ENCODE measurements at regions not wholly inside any gene's neighbourhood (a gene's known extent, or its start where the extent isn't known, plus 50 kb on each side); places are given as distances from the start of the nearest gene placed in this dataset.
"Not testable (repeated sequence)": the region's sequence is repeated elsewhere in the genome, so short reads cannot be mapped to it uniquely, and the experiment has no call there.

DNA sequence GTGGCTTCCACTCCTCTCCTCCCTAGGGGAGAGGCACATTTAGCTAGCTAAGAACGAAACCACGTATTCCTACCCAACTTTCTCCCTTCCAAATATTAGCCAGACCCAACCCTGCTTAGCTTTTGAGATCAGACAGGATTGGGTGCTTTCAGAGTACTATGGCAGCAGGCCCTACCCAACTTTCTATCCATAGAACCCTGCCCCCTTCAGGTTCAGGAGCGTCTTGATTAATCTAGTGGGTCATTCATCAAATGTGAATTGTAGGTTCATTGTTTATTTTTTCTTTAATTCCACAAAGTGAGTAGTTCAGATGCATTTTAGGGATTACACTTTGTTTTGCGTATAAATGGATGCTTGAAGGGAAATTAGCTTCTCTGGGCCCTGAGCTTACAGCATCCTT lies 188.3 kb downstream of the MIB1 start:
- no peak for DNase-seq (ENCODE audit: low spot score)

DNA sequence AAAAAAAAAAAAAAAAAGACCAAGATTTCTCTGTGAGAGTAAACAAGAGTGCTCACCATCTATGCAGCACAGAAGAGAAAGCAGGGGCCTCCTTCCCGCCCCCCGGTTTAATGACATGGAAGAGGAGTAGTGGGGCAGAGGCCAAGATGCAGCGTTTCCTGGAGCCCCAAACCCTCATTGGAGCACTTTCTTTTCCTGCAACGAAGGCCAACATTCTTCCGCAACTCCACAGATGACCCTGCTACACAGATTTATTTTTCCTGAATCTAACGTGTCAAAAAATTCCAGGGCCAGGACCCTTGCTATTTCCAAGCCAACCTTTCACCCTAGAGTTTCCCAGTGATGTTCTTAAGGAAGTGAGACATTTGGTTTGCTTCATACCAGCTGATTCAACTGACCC lies 189.6 kb downstream of the MIB1 start:
- DNase-seq (ENCODE audit: low spot score) = no peak

DNA sequence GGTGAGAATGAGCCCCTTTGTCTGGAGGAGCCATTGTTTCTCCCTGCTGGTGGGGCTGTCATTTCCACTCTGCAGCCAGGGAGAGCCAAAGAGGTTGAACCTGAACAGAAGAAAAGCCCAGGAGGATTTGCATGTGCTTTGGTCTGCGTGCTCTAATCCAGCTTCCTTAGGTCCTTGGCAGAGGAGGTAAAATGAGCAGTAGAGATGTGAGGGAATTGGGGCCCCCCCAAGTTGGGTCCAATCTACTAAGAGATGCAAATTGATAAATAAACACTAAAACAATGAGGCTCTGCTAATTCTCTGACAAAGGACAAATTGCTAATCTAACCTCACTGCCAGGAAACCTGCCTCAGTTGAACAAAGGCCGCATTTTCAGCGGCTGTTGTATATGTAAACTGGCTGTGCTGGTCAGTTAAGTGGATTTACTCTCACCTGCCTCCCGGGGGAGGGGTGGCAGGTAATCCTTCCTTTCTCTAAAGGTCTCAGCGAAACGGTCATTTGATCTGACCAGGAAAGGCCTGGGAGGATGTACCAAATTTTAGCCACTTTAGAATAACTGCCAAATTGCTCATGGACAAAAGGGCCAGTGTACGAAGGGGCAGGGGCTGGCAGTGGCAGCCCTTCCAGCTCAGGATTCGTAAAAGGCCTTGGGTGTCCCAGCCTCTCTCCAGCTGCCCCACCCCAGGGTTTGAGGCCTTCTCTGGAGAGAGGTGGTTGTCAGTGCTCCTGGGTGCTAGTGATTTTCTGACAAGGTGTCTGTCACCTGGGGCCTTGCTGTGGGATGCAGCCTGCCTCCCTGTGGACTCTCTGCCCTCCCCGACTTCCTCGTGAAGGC lies 193.6 kb downstream of the MIB1 start:
- no peak for DNase-seq (ENCODE audit: low spot score)

DNA sequence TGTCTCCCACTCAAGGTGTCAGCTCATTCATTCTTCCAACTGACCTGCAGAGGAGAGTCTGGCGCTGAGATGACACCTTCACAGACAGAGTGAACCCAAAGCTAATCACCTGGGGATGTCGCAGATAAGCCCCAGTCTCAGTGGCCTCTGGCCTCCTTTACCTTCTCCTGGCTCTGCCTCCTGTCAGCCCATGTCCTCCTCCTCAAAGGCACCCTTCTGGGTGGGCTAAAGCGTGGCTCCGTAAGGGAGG lies 194.1 kb downstream of the MIB1 start:
- DNase-seq (ENCODE audit: low spot score) = no peak

DNA sequence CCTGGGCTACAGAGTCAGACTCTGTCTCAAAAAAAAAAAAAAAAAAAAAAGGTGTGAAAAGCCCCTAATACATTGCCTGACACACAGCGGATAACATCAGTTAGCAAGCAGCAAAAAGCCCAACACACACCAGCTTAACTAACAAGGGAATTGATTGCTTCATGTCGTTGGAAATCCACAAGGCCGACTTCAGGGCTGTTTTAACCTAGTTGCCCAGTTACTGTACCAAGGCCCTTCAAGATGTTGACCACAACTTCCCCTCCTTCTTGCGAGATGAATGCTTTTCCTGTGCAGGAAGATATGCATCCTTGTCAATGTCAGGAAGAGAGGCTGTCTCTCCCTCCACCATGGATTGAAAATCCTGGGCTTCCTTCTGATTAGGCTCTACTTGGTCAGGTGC lies 202.9 kb downstream of the MIB1 start:
- DNase-seq (ENCODE audit: low spot score) = no peak

DNA sequence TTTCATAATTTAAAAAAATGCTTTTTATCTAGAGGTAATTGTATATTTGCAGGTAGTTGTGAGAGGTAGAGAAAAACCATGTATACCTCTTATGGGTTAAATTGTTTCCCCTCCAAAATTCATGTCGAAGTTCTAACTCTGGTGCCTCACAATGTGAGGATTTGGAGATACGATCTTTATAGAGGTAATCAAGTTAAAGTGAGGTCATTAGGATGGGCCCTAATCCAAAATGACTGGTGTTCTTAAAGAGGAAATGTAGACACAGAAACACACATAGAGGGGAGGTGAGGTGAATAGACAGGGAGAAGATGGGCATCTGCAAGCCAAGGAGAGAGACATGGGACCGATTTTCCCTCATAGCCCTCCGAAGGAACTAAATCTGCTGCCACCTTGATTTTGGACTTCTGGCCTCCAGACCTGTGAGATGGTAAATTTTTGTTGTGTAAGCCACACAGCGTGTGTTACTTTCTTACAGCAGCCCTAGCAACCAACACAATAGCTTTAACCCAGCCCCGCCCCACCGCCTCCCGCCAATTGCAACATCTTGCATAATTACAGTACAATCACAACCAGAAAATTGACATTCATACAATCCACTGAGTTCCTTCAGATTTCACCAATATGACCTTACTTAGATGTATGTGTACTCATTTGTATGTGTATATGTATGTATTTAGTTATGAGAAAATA lies 208.9 kb downstream of the MIB1 start:
- no peak for DNase-seq (ENCODE audit: low spot score)

DNA sequence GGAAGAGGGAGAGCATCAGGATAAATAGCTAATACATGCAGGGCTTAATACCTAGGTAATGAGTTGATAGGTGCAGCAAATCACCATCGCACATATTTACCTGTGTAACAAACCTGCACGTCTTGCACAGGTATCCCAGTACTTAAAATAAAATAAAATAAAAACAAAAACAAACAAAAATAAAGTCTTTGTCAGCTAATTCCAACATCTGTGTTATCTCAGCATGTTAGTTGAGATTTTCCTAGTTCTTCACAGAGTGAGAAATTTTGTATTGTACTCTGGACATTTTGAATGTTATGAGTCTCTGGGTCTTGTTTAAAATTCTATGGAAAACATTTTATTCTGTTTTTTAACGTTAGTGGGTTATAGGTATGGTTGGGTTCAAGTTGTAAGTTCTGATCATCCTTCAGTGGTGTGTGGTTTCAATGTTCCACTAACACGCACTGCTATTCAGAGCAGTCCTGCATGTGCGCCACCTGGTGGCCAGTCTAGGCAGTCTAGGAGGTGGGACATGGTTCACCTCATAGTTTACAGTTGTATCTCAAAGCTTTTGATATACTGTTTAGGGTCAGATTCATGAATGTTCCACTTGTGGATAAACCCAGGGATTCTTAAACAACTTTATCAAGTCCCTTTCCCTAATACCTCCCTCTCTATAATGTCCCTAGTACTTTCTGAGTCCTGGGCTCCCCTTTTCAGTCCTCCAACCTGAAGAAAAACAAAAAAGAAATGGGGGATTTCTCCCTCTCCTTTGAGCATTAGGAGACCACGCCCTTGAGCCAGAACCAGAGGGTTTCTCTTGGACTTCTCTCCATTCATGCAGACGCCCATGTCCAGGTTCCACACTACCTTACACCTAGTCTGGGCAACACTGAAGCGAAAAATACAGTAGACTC lies 213.4 kb upstream of the GATA6 start:
- DNase-seq (ENCODE audit: low spot score) = peak; percentile 62

DNA sequence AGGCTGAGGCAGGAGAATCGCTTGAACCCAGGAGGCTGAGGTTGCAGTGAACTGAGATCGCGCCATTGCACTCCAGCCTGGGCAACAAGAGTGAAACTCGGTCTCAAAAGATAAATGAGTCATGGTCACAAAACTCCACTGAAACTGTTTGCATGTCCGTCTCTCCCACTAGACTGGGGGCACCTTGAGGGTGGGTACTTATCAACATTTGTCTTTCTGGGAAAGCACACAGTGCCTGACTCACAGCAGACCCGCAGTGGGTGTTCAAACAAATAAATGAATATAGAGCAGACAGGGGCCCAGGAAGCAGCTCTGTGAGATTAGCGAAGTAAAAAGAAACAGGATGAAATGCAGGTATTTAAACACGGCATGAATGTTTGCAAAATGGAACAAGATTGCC lies 211.1 kb upstream of the GATA6 start:
- DNase-seq (ENCODE audit: low spot score) = no peak

DNA sequence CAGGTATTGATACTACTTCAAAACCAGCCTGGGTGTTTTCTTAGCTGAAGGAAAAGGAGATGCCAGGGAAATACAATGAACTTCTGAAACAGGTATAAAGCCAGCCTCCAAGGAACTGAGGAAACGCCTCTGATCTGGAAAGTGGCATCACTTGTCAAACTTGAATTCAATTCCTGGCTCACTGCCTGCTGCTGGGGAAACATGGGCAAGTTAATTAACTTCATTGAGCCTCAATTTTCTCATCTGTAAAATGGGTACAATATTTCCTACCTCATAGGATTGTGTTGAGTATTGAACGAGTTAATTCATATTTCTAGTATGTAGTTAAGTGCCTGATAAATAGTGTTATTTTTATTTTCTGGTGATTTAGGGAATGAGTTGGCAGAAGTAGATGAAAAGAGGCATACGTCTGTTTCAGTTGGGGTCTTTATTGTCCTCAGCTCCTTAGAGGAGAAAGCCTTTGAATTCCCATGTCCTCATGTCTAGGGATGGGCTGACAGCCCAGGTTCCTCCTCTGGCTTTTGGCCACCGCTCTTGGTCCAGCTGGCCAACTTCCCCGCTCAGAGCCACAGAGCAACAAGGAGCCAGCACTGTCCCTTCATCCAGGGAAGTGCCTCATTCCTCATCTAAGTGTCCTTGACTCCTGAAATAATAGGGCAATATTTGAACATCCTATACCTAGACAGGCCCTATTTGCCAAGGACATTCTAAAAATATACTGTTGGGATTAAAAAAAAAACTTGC lies 210.5 kb upstream of the GATA6 start:
- DNase-seq (ENCODE audit: low spot score) = no peak

DNA sequence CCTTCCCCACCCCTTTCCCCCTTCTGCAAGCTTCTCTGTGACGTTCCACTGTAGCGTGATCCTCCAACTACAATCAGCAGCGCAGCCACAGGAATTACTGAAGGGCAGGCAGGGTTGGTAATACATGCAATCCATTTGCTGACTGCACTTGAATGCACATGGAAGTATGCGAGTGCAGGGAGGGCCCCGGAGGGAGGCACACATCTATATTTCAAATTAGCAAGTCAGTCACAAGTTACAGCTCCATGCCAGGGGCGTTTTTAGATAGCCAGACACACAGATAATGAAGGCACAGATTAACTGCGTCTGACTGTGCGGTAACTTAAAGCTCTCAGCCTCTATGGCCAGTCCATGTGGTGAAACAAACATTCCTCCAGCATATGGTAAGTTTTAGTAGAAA lies 209.2 kb upstream of the GATA6 start:
- DNase-seq (ENCODE audit: low spot score) = no peak

DNA sequence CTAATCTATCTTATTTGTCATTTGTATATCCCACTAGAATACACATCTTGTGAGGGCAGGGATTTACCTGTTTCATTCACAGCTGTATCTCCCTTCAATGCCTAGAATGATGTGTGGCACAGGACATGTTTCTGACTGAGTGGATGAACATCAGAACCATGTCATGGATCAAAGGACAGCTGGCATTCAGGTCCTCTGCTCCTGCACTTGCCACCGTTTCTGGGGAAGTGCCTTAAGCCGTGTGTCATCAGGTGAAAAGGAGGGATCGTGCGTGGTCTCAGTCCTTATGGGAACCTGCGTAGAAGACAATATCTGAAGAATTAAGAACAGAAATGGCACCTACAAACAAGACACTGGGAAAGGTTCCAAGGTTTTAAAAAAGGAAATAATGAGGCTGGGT lies 206.1 kb upstream of the GATA6 start:
- DNase-seq (ENCODE audit: low spot score) = no peak

DNA sequence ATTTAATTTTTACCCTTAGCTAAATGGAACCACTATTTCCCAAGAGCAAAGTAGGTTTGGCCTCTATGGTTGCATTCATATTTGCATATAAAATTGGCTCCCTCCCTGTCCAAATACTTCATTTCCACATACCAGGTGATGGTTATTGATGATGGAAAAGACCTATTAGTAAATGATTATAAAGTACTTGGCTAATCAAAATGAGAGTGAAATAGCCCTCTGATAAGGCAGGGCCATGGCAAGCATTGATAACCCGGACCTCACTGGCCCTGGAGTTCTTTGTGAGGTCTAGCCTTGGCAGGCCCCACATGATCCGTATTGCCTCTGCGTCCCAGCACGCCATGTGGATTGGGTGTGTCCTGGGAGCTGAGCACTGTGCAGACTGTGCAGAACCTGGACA lies 201.1 kb upstream of the GATA6 start:
- no peak for DNase-seq (ENCODE audit: low spot score)

DNA sequence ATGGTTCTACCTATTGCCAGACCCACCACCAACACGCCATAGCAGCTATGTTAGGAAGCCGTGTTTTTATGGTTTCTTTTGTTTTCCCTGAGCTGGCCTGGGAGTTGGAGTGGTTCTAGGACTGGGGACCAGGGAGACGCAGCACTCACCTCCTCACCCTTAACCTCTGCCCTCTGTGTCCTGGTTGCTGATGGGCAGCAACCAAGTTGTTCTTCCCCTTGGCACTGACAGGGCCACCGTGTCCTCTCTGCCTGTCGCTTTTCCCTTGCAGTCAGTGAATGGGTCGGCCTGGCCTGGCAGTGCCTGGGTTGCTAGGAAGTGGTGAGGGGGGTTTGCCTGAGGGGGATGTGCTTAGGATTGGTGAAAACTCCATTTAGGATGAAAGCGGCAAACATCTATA lies 197.1 kb upstream of the GATA6 start:
- DNase-seq (ENCODE audit: low spot score) = no peak

DNA sequence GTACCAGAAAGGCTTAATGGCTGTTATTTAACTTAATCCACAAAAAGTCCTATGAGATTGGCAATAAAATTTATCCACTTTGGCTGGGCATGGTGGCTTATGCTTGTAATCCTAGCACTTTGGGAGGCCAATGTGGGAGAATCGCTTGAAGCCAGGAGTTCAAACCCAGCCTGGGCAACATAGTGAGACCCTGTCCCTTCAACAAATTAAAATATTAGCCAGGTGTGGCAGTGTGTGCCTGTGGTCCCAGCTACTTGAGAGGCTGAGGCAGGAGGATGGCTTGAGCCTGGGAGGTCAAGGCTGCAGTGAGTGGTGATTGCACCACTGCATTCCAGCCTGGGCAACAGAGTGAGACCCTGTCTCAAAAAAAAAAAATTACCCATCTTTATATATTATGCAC lies 193.4 kb upstream of the GATA6 start:
- not testable (repeated sequence) for DNase-seq (ENCODE audit: low spot score)

DNA sequence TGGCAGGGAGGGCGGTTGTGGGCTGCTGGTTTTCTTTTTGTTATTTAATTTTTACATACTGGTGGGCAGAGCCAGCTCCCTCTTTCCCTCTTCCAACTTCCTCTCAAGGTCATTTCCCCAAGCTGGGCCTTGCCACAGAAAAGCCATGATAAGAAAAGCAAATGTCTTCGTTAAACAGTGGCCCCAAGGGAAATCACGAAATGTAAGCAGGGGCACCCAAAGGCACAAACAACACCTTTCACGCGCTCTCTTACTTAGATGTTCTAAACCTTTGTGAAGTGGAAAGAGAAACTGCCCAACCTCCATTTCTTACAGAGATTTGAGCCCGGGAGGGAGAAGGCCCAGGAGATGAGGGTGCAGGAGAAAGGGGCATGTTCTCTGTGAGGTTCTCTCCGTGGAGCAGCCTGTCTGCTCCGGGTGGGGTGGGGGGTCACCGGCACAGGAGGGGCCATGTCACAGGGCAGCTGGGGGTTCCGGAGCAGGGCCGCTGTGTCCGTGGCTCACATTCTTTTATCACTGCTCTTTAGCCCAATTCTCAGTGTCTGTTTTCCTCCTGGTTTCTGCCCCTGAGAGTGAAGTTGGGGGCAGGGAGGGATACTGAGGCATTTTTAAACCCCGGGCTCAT lies 190.7 kb upstream of the GATA6 start:
- DNase-seq (ENCODE audit: low spot score) = no peak

DNA sequence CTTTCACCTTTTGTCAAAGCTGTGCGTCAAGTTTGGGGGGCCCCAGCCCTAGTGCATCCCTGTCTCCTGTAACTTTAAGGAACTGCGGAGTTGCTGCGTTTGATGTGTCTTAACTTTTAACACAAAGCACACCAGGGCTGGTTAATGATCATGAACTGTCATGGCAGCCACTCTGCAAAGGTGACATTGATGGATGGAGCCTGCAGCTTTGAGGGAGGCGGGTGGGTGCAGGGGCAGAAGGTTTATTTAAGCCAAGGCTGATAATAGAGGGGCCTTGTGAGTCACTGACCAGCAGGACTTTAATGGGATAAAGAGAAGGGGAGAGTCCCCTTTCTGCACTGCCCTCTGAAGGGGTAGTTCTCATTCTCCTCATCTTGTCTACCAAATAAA lies 190.2 kb upstream of the GATA6 start:
- no peak for DNase-seq (ENCODE audit: low spot score)

DNA sequence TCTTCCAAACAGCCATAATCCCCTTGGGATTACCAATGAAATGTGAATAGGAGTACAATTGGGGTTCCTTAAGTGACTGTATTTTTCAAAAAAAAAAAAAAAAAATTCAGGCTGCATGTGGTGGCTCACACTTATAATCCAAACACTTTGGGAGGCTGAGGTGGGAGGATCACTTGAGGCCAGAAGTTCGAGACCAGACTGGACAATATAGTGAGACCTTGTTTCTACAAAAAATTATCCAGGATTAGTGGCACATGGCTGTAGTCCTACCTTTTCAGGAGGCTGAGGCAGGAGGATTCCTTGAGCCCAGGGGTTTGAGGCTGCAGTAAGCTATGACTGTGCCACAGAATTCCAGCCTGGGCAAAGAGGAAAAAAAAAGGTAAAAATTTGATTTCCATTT lies 189.6 kb upstream of the GATA6 start:
- no peak for DNase-seq (ENCODE audit: low spot score)

DNA sequence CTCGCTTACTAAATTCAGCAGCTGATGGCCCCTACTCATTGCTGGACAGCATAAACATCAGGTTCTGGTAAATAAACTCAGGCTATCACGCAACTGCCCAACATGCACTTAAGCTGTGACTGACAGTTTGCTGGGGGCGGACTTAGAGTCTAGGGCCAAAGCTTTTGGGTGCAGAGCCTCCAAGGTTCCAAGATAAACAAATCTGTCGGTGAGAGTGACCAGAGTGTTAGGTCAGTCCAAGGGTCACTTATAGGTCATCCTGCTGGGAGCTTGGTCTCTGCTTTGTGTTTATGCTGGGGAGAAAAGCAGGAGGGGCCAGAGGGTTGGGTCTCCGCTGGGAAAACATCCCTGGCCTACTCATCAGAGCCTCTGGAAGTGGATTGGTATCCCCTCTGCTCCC lies 188.6 kb upstream of the GATA6 start:
- DNase-seq (ENCODE audit: low spot score) = no peak

DNA sequence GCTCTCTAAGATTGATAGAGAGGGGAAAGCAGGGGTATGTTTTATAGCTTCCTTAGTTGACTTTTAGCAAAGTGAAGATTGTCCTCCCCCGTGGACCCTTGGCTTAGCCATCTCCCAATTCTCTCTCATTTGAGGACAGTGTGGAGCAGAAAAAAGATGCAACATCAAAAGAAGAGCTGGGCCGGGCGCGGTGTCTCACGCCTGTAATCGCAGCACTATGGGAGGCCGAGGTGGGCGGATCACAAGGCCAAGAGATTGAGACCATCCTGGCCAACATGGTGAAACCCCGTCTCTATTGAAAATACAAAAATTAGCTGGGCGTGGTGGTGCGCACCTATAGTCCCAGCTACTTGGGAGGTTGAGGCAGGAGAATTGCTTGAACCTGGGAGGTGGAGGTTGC lies 187.9 kb upstream of the GATA6 start:
- not testable (repeated sequence) for DNase-seq (ENCODE audit: low spot score)

DNA sequence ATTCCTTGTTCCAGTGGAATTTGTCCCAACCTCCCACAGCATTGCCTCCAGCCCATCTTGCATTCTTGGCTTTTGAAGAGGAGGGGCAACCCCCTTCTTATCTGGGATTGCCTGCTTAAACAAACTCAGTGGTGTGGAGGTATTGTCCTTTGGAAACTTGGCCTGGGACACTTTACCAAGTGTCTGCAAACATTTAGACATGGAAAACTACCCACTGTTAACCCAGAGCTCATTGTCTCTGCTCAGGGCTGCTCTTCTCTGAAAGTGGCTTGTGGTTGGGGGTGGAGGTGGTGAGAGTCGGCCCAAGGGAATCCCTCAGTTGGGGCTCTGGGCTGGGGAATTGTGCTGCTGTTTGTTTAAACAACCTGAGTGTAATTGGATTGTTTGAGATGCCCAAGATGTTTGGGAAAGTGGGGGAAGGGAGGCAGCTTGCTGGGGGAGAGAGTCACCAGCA lies 178.3 kb upstream of the GATA6 start:
- no peak for DNase-seq (ENCODE audit: low spot score)

DNA sequence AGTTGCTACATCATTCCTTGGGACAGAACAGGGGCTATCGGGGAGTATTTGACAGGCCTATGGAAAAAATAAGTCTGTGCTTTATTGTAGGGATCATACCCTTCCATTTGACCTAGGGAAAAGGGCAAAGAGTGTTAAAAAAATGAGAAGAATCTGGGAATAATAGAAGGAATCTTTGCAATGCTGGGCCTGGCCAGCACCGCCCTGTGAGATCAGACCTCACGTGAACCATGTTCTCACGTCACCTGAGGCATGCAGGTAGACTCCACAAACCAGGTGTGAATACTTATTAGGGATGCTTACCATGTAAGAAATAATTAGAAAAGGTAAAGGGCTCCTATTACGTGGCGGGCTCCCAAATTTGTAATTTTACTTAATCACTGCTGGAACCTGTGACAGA lies 177.5 kb upstream of the GATA6 start:
- DNase-seq (ENCODE audit: low spot score) = no peak

DNA sequence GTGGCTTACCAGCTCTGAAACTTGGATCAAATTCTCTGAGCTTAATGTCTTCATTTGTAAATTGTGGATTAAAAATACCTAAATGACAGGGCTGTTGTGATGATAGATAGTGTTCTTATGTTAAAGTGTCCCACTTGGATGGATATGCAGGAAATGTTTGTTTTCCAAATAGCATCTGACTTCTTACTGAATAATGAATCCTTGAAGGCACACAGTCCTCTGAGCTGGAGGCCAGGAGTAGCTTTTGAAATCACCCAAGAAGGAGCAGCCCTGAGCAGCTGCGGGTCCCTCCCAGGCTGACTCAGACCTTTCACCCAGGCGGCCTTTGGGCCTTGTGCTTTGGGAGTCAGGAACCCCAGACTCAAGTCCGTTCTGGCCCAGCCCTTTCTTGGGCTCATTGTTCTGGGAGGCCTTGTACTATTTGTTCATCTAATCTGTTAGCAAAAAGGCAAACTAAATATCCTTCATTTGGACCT lies 173.0 kb upstream of the GATA6 start:
- DNase-seq (ENCODE audit: low spot score) = no peak
